LoVo (cell line): ENCODE measurements at regions not wholly inside any gene's neighbourhood (a gene's known extent, or its start where the extent isn't known, plus 50 kb on each side); places are given as distances from the start of the nearest gene placed in this dataset.
"Not testable (repeated sequence)": the region's sequence is repeated elsewhere in the genome, so short reads cannot be mapped to it uniquely, and the experiment has no call there.

Experiments
- DNase-seq: peaks from one replicate; pipeline ENCODE4 v3.0.0-alpha.2; 2016; ENCODE audit warnings: low spot score

- DNase-seq, result no peak
These were observed 51.1 kb upstream of the NUDT6 start for GRCh38 chr4:122973465-122973864.

GRCh38 chr4:122976111-122976510 lies 53.7 kb upstream of the NUDT6 start:
- no peak for DNase-seq

GRCh38 chr4:122977103-122977502 lies 54.7 kb upstream of the NUDT6 start:
- no peak for DNase-seq

GRCh38 chr4:122978109-122978508 lies 55.7 kb upstream of the NUDT6 start:
- no peak for DNase-seq

- DNase-seq, result no peak
These were observed 56.4 kb upstream of the NUDT6 start for GRCh38 chr4:122978789-122979188.

- no peak for DNase-seq
These were observed 58.5 kb upstream of the NUDT6 start for GRCh38 chr4:122980860-122981259.

GRCh38 chr4:122988696-122989095 lies 66.3 kb upstream of the NUDT6 start:
- DNase-seq, result no peak

- no peak for DNase-seq
These were observed 68.5 kb upstream of the NUDT6 start for GRCh38 chr4:122990891-122991290.

GRCh38 chr4:122992057-122992456 lies 69.7 kb upstream of the NUDT6 start:
- peak; percentile 7 for DNase-seq

- no peak for DNase-seq
These were observed 70.2 kb upstream of the NUDT6 start for GRCh38 chr4:122992641-122993040.

- DNase-seq, result no peak
These were observed 74.0 kb upstream of the NUDT6 start for GRCh38 chr4:122996350-122996749.

- DNase-seq, result no peak
These were observed 75.2 kb upstream of the NUDT6 start for GRCh38 chr4:122997463-122998101.

GRCh38 chr4:123004079-123004478 lies 81.7 kb upstream of the NUDT6 start:
- not testable (repeated sequence) for DNase-seq

GRCh38 chr4:123005126-123005525 lies 82.7 kb upstream of the NUDT6 start:
- DNase-seq, result not testable (repeated sequence)

- DNase-seq, result no peak
These were observed 85.3 kb upstream of the NUDT6 start for GRCh38 chr4:123007679-123008078.

GRCh38 chr4:123012416-123012815 lies 90.0 kb upstream of the NUDT6 start:
- not testable (repeated sequence) for DNase-seq

- no peak for DNase-seq
These were observed 91.6 kb upstream of the NUDT6 start for GRCh38 chr4:123014038-123014437.

GRCh38 chr4:123017078-123017477 lies 94.7 kb upstream of the NUDT6 start:
- no peak for DNase-seq

- no peak for DNase-seq
These were observed 95.4 kb upstream of the NUDT6 start for GRCh38 chr4:123017636-123018395.

GRCh38 chr4:123018396-123018775 lies 96.0 kb upstream of the NUDT6 start:
- DNase-seq, result no peak

GRCh38 chr4:123020285-123020684 lies 97.9 kb upstream of the NUDT6 start:
- no peak for DNase-seq

- no peak for DNase-seq
These were observed 101.2 kb upstream of the NUDT6 start for GRCh38 chr4:123023647-123024046.

- no peak for DNase-seq
These were observed 102.3 kb upstream of the NUDT6 start for GRCh38 chr4:123024710-123025109.

GRCh38 chr4:123025398-123025797 lies 103.0 kb upstream of the NUDT6 start:
- no peak for DNase-seq
